Neural progenitor cell (in vitro differentiated cells): ENCODE measurements at regions not wholly inside any gene's neighbourhood (a gene's known extent, or its start where the extent isn't known, plus 50 kb on each side); places are given as distances from the start of the nearest gene placed in this dataset.
A peak's percentile ranks its signal among the peaks of the same experiment; 100 is the strongest.

Experiments used
- DNase-seq: peaks from one replicate; pipeline ENCODE4 v3.0.0-alpha.2; 2016; ENCODE audit warnings: low spot score
- H2AFZ ChIP-seq: fragments of 200-600 bp; sonication (generic); replicated peaks from 2 replicates; pipeline ENCODE4 v1.6.1; 2016; ENCODE audit warnings: antibody characterized with exemption
- H3F3A ChIP-seq: fragments of 200-600 bp; sonication (generic); 2 replicates; pipeline ENCODE4 v1.6.1; 2016; ENCODE audit warnings: antibody characterized with exemption, low read depth
- H3K27ac ChIP-seq: fragments of 200-600 bp; sonication (generic); 2 replicates; pipeline ENCODE4 v1.5.1; 2016; ENCODE audit warnings: mild to moderate bottlenecking
- H3K27me3 ChIP-seq: fragments of 200-600 bp; sonication (generic); 2 replicates; pipeline ENCODE4 v1.6.1; 2016; ENCODE audit warnings: mild to moderate bottlenecking, moderate library complexity
- H3K36me3 ChIP-seq: fragments of 200-600 bp; sonication (generic); 2 replicates; pipeline ENCODE4 v1.5.1; 2016
- H3K4me1 ChIP-seq: fragments of 200-600 bp; sonication (generic); 2 replicates; pipeline ENCODE4 v1.6.1; 2016; ENCODE audit warnings: mixed run types
- H3K4me2 ChIP-seq: fragments of 200-600 bp; sonication (generic); 2 replicates; pipeline ENCODE4 v1.6.1; 2016
- H3K4me3 ChIP-seq: fragments of 200-600 bp; sonication (generic); 2 replicates; pipeline ENCODE4 v1.5.1; 2016
- H3K79me2 ChIP-seq: fragments of 200-600 bp; sonication (generic); 2 replicates; pipeline ENCODE4 v1.6.1; 2016; ENCODE audit warnings: low read depth
- H3K9ac ChIP-seq: fragments of 200-600 bp; sonication (generic); 2 replicates; pipeline ENCODE4 v1.6.1; 2016
- H3K9me3 ChIP-seq: fragments of 200-600 bp; sonication (generic); 2 replicates; pipeline ENCODE4 v1.5.1; 2016; ENCODE audit warnings: low read depth
- H4K20me1 ChIP-seq: fragments of 200-600 bp; sonication (generic); 2 replicates; pipeline ENCODE4 v1.6.1; 2016; ENCODE audit warnings: low read depth
- H3K27ac Mint-ChIP-seq: 3 replicates; pipeline ENCODE4 v1.8.0; 2021; ENCODE audit warnings: mixed read lengths
- H3K27me3 Mint-ChIP-seq: 2 replicates; pipeline ENCODE4 v1.8.0; 2022; ENCODE audit warnings: low read depth, mild to moderate bottlenecking, inconsistent platforms, moderate library complexity, mixed read lengths; ENCODE audit not compliant: insufficient read depth
- H3K36me3 Mint-ChIP-seq: 3 replicates; pipeline ENCODE4 v1.8.0; 2021; ENCODE audit warnings: mixed read lengths
- H3K4me1 Mint-ChIP-seq: 3 replicates; pipeline ENCODE4 v1.8.0; 2021; ENCODE audit warnings: mixed read lengths
- H3K4me3 Mint-ChIP-seq: 3 replicates; pipeline ENCODE4 v1.8.0; 2021; ENCODE audit warnings: mild to moderate bottlenecking, moderate library complexity, mixed read lengths
- H3K9me3 Mint-ChIP-seq: 3 replicates; pipeline ENCODE4 v1.8.0; 2020; ENCODE audit warnings: mixed read lengths
- EZH2 ChIP-seq: fragments of 200-600 bp; sonication (generic); IDR thresholded peaks from 2 replicates; pipeline ENCODE4 v1.6.1; 2017; ENCODE audit warnings: antibody characterized with exemption, mild to moderate bottlenecking, moderate library complexity
- EZH2phosphoT487 ChIP-seq: fragments of 200-600 bp; sonication (generic); IDR thresholded peaks from 2 replicates; pipeline ENCODE4 v1.6.1; 2017; ENCODE audit warnings: antibody characterized with exemption
- TF ChIP-seq, protein P1 (sequence below): fragments of 200-600 bp; sonication (generic); IDR thresholded peaks from 2 replicates; pipeline ENCODE4 v1.5.1; 2017; ENCODE audit warnings: antibody characterized with exemption, mild to moderate bottlenecking

- Histone ChIP-seq H3K79me2 (no peaks in the 10 kb centered on the region), H2AFZ (no peak overlapping the region), H3F3A (no peaks in the 10 kb centered on the region), H3K27me3 (no peaks in the 10 kb centered on the region), H3K9me3 (no peaks in the 10 kb centered on the region), H3K9ac (no peak overlapping the region), H3K36me3 (no peaks in the 10 kb centered on the region), H3K4me1 (peaks cover 16% of the 10 kb centered on the region), H3K4me2 (peak overlapping the region; percentile 38), H3K27ac (no peak overlapping the region), H3K4me3 (no peak overlapping the region), H4K20me1 (no peaks in the 10 kb centered on the region)
- H3K27ac Mint-ChIP-seq: no peak overlapping the region
- H3K36me3 Mint-ChIP-seq: no peaks in the 10 kb centered on the region
- H3K4me3 Mint-ChIP-seq: no peak overlapping the region
- no peak for TF ChIP-seq EZH2phosphoT487
- TF ChIP-seq EZH2: no peak
- TF ChIP-seq, protein P1, sequence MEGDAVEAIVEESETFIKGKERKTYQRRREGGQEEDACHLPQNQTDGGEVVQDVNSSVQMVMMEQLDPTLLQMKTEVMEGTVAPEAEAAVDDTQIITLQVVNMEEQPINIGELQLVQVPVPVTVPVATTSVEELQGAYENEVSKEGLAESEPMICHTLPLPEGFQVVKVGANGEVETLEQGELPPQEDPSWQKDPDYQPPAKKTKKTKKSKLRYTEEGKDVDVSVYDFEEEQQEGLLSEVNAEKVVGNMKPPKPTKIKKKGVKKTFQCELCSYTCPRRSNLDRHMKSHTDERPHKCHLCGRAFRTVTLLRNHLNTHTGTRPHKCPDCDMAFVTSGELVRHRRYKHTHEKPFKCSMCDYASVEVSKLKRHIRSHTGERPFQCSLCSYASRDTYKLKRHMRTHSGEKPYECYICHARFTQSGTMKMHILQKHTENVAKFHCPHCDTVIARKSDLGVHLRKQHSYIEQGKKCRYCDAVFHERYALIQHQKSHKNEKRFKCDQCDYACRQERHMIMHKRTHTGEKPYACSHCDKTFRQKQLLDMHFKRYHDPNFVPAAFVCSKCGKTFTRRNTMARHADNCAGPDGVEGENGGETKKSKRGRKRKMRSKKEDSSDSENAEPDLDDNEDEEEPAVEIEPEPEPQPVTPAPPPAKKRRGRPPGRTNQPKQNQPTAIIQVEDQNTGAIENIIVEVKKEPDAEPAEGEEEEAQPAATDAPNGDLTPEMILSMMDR: no peak
- DNase-seq: peak; percentile 35
- H3K27me3 Mint-ChIP-seq: peaks cover 2% of the 10 kb centered on the region
- H3K9me3 Mint-ChIP-seq: no peaks in the 10 kb centered on the region
- peaks cover 26% of the 10 kb centered on the region for H3K4me1 Mint-ChIP-seq
These were observed 373.7 kb downstream of the METTL15 start for GRCh38 chr11:28481616-28482480.

- Mint-ChIP-seq H3K9me3 (no peaks in the 10 kb centered on the region), H3K4me3 (no peak overlapping the region), H3K27me3 (peaks cover 2% of the 10 kb centered on the region), H3K4me1 (peaks cover 40% of the 10 kb centered on the region), H3K36me3 (no peaks in the 10 kb centered on the region), H3K27ac (peak overlapping the region; percentile 39)
- H3K79me2 ChIP-seq: no peaks in the 10 kb centered on the region
- H3K4me3 ChIP-seq: no peak overlapping the region
- H4K20me1 ChIP-seq: no peaks in the 10 kb centered on the region
- no peak overlapping the region for H2AFZ ChIP-seq
- no peaks in the 10 kb centered on the region for H3K36me3 ChIP-seq
- TF ChIP-seq EZH2 (no peak), EZH2phosphoT487 (no peak)
- TF ChIP-seq, protein P1: no peak
- DNase-seq: no peak
- no peak overlapping the region for H3K9ac ChIP-seq
- peaks cover 16% of the 10 kb centered on the region for H3K4me1 ChIP-seq
- H3F3A ChIP-seq: no peaks in the 10 kb centered on the region
- no peaks in the 10 kb centered on the region for H3K27me3 ChIP-seq
- no peaks in the 10 kb centered on the region for H3K9me3 ChIP-seq
- no peak overlapping the region for H3K27ac ChIP-seq
- no peak overlapping the region for H3K4me2 ChIP-seq
These were observed 372.2 kb downstream of the METTL15 start for GRCh38 chr11:28480406-28480805.

- Histone ChIP-seq H3K9ac (no peak overlapping the region), H3F3A (no peaks in the 10 kb centered on the region), H3K4me2 (no peak overlapping the region), H3K9me3 (no peaks in the 10 kb centered on the region), H3K27me3 (no peaks in the 10 kb centered on the region), H3K36me3 (no peaks in the 10 kb centered on the region), H3K4me3 (no peak overlapping the region), H3K4me1 (peaks cover 15% of the 10 kb centered on the region), H3K27ac (no peak overlapping the region), H4K20me1 (no peaks in the 10 kb centered on the region), H3K79me2 (no peaks in the 10 kb centered on the region), H2AFZ (no peak overlapping the region)
- TF ChIP-seq EZH2phosphoT487 (no peak), EZH2 (no peak)
- TF ChIP-seq, protein P1: no peak
- Mint-ChIP-seq H3K27ac (no peak overlapping the region), H3K4me1 (peaks cover 51% of the 10 kb centered on the region), H3K36me3 (no peaks in the 10 kb centered on the region), H3K9me3 (no peaks in the 10 kb centered on the region), H3K4me3 (no peak overlapping the region), H3K27me3 (no peaks in the 10 kb centered on the region)
- no peak for DNase-seq
These were observed 368.7 kb downstream of the METTL15 start for GRCh38 chr11:28476864-28477263.
